Upper lobe of left lung (tissue), 6 donors: ENCODE measurements at regions not wholly inside any gene's neighbourhood (a gene's known extent, or its start where the extent isn't known, plus 50 kb on each side); places are given as distances from the start of the nearest gene placed in this dataset.

Experiments used
- ATAC-seq, 2 donors: fragments of 200-7000 bp; cut with Tn5 transposase; one replicate each; pipeline ENCODE4 v1.9.1; 2022; ENCODE audit warnings: mild to moderate bottlenecking in 2 of 2, moderate library complexity in 2 of 2; ENCODE audit not compliant: low FRiP score in 2 of 2
- DNase-seq, 2 donors: peaks; one replicate each; pipeline ENCODE4 v3.0.0-alpha.2; 2019 to 2020
- H3K27ac ChIP-seq, 4 donors: fragments of 200-600 bp; sonication (generic); one replicate each; pipeline ENCODE4 v1.5.1; 2016 to 2019
- H3K27me3 ChIP-seq, 4 donors: fragments of 200-600 bp; sonication (generic); one replicate each; pipeline ENCODE4 v1.5.1; 2017 to 2019
- H3K36me3 ChIP-seq, 4 donors: fragments of 200-600 bp; sonication (generic); one replicate each; pipeline ENCODE4 v1.5.1; 2016 to 2019
- H3K4me1 ChIP-seq, 4 donors: fragments of 200-600 bp; sonication (generic); one replicate each; pipeline ENCODE4 v1.5.1; 2018 to 2019
- H3K4me3 ChIP-seq, 4 donors: fragments of 200-600 bp; sonication (generic); one replicate each; pipeline ENCODE4 v1.5.1; 2017 to 2019; ENCODE audit warnings: mild to moderate bottlenecking in 2 of 4, moderate library complexity in 1 of 4
- H3K9me3 ChIP-seq, 4 donors: fragments of 200-600 bp; sonication (generic); one replicate each; pipeline ENCODE4 v1.5.1; 2018 to 2019
- EP300 ChIP-seq, 4 donors: sonication (generic); formaldehyde crosslinking; IDR thresholded peaks; one replicate each; pipeline ENCODE4 v1.5.1; 2017; ENCODE audit warnings: antibody characterized with exemption in 4 of 4, control low read depth in 2 of 4
- POLR2A ChIP-seq, 4 donors: fragments of 450-650 bp; IDR thresholded peaks; one replicate each; pipeline ENCODE4 v1.5.1; 2016 to 2017; ENCODE audit warnings: antibody characterized with exemption in 4 of 4, mild to moderate bottlenecking in 2 of 4
- POLR2AphosphoS5 ChIP-seq, 2 donors: sonication (generic); formaldehyde crosslinking; IDR thresholded peaks; one replicate each; pipeline ENCODE4 v1.5.1; 2017; ENCODE audit warnings: antibody characterized with exemption in 2 of 2
- WGBS, 2 donors: methylation state at CpG; one replicate each; pipeline ENCODE4 v1.1.5; 2017 to 2018; 5-methylcytosine and 5-hydroxymethylcytosine counted together
- TF ChIP-seq, protein P1 (sequence below), 6 experiments: fragments of 450-650 bp in 4 of 6; fragments of 200-600 bp in 2 of 6; sonication (generic) in 2 of 6; IDR thresholded peaks; one replicate each; pipeline ENCODE4 v1.5.1; 2016 to 2019; ENCODE audit warnings: antibody characterized with exemption in 6 of 6
- donor health status: DM: no; HTN: no; CAD: no; lungs with moderate emphysema.
- donor health status: DM: no; HTN: yes; CAD: no; lungs with severe emphysema.

DNA sequence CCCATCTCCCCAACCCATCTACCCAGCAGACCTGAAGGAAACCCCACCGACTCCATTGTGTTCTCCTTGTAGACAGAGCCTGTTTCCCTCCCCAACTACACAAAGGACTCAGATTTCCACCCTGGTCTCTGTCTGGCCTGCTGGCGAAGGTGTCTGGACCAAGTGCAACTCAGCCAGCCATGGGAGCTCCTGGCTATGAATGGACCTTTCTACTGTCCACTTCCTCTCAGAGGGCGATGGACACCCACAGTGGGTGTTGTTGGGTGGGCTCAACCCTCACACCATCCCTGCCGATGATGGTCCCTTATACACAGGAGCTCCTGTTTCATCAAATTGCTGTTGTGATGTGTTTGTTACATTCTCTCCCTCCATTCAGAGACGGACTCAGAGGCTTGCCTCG is 112.5 kb upstream of the PHACTR3 start:
- TF ChIP-seq POLR2AphosphoS5 (IDR thresholded peaks at IDR 0.05) (no peak), EP300 (IDR thresholded peaks at IDR 0.05) (no peak), POLR2A (IDR thresholded peaks at IDR 0.05) (no peak)
- TF ChIP-seq, protein P1, sequence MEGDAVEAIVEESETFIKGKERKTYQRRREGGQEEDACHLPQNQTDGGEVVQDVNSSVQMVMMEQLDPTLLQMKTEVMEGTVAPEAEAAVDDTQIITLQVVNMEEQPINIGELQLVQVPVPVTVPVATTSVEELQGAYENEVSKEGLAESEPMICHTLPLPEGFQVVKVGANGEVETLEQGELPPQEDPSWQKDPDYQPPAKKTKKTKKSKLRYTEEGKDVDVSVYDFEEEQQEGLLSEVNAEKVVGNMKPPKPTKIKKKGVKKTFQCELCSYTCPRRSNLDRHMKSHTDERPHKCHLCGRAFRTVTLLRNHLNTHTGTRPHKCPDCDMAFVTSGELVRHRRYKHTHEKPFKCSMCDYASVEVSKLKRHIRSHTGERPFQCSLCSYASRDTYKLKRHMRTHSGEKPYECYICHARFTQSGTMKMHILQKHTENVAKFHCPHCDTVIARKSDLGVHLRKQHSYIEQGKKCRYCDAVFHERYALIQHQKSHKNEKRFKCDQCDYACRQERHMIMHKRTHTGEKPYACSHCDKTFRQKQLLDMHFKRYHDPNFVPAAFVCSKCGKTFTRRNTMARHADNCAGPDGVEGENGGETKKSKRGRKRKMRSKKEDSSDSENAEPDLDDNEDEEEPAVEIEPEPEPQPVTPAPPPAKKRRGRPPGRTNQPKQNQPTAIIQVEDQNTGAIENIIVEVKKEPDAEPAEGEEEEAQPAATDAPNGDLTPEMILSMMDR (IDR thresholded peaks at IDR 0.05) = no peak
- H3K4me1 ChIP-seq = no peaks in the 10 kb centered on the region
- H3K27ac ChIP-seq = no peak overlapping the region
- no peaks in the 10 kb centered on the region for H3K36me3 ChIP-seq
- H3K9me3 ChIP-seq = no peaks in the 10 kb centered on the region
- no peak overlapping the region for H3K4me3 ChIP-seq
- no peak for DNase-seq
- ATAC-seq = no peak
- WGBS, 2 donors = 87 to 90% methylated on average over 6 of the region's 6 CpGs
- H3K27me3 ChIP-seq = peaks cover 0 to 3% (median 0%) of the 10 kb centered on the region in 4 donors

DNA sequence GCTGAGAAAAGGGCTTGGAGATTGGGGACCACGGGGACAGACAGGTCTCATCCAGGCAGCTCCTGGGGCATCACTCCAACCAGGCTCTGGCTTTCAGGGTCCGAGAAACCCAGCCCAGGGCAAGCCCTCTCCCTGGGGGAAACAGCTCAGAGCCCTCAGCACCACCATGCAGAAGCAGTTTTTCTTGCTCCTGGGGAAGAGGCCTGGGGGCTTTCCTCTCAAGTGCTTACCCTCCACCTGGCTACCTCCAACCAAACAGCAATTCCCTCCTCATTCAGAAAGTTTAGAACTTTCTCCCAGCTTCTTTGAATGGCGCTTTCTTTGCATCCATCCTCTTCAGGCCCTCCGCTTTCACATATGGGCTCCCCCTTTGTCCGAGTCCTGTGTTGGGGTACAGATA is 110.4 kb upstream of the PHACTR3 start:
- WGBS, 2 donors = 84 to 85% methylated on average over 5 of the region's 5 CpGs
- H3K4me3 ChIP-seq = no peak overlapping the region
- H3K4me1 ChIP-seq = no peaks in the 10 kb centered on the region
- no peaks in the 10 kb centered on the region for H3K36me3 ChIP-seq
- TF ChIP-seq POLR2A (IDR thresholded peaks at IDR 0.05) (no peak), POLR2AphosphoS5 (IDR thresholded peaks at IDR 0.05) (no peak), EP300 (IDR thresholded peaks at IDR 0.05) (no peak)
- TF ChIP-seq, protein P1 (IDR thresholded peaks at IDR 0.05) = no peak
- ATAC-seq (no peak), DNase-seq (no peak)
- H3K27me3 ChIP-seq = peaks cover 0 to 3% (median 0%) of the 10 kb centered on the region in 4 donors
- H3K27ac ChIP-seq = no peak overlapping the region
- no peaks in the 10 kb centered on the region for H3K9me3 ChIP-seq

DNA sequence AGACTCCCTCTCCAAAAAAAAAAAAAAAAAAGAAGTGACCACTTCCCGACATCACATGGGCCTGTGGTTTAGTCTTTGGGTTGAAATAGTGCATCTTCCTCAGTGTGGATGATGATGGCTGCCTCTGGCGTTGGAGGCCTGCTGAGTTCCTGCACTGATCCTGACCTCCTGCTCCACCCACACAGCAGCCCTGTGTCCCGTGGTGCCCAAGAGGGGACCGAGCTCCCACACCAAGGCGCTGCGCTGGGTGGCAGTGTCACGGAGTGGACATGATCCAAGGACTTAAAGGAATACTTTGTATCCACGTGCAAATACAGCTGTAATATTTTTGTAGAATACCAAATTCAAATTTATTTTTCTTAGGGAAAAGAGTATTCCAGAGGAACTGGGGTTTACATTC is 109.2 kb upstream of the PHACTR3 start:
- Histone ChIP-seq H3K27me3 (peaks cover 0 to 3% (median 0%) of the 10 kb centered on the region in 4 donors), H3K36me3 (no peaks in the 10 kb centered on the region), H3K27ac (no peak overlapping the region), H3K4me1 (no peaks in the 10 kb centered on the region), H3K9me3 (no peaks in the 10 kb centered on the region), H3K4me3 (no peak overlapping the region)
- TF ChIP-seq EP300 (IDR thresholded peaks at IDR 0.05) (no peak), POLR2A (IDR thresholded peaks at IDR 0.05) (no peak), POLR2AphosphoS5 (IDR thresholded peaks at IDR 0.05) (no peak)
- TF ChIP-seq, protein P1 (IDR thresholded peaks at IDR 0.05) = no peak
- DNase-seq (no peak), ATAC-seq (no peak)
- WGBS, 2 donors = 78 to 85% methylated on average over 8 of the region's 8 CpGs

DNA sequence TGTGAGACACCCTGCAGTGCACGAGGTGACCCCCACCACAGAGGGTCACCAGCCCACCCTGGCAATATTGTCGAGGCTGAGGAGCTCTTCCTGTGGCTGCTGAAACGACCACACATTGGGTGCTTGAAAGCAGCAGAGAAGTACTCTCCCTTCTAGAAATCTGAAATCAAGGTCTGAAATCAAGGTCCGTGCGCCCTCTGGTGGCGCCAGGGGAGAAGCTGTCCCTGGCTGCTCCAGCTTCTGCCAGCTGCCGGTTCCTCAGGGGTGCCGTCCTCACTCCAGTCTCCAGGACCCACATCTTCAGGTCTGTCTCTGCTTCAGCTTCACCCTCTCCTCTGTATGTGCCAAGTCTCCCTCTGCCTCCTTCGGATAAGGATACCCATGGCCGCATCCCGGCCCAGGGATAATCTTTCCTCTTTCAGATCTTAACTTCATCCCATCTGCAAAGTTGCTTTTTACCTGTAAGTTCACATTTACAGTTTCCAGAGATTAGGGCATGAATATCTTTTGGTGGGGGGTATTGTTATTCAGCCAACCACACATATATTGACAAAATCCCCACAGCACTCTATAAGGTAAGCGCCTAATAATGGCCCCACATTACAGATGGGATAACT is 108.3 kb upstream of the PHACTR3 start:
- ATAC-seq (peak; percentile 35 to 75), DNase-seq (peak; percentile 56 to 84)
- Histone ChIP-seq H3K4me1 (no peaks in the 10 kb centered on the region), H3K9me3 (no peaks in the 10 kb centered on the region), H3K27me3 (peaks cover 0 to 3% (median 0%) of the 10 kb centered on the region in 4 donors), H3K36me3 (no peaks in the 10 kb centered on the region), H3K4me3 (no peak overlapping the region), H3K27ac (no peak overlapping the region)
- TF ChIP-seq EP300 (IDR thresholded peaks at IDR 0.05) = no peak
- TF ChIP-seq, protein P1 (IDR thresholded peaks at IDR 0.05) = peak; percentile 55 to 82 (median 66)
- TF ChIP-seq POLR2A (IDR thresholded peaks at IDR 0.05) = no peak
- whole genome bisulfite sequencing, 2 donors = 11% methylated on average over 11 to 12 of the region's 12 CpGs

DNA sequence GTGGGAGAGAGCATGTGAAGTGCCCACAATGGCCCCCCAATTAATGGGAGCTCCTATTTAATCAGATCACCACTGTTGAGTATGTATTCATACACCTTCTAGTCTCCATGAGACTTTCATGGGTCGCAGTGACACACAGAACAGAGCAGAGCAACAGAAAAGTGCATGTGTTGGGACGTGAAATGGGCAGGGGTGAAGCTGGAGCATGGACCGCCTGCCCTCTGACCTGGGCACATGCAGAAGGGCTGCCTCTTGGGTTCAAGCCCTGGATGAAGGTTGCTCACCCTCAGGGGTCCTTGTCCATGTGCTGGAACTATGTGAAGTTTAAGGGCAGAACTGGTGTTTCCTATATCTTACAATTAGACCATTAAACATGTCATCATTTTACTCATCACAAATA is 106.0 kb upstream of the PHACTR3 start:
- 82 to 90% methylated on average over 3 of the region's 3 CpGs for WGBS, 2 donors

More for the DNA sequence above, 106.0 kb upstream of the PHACTR3 start:
- Histone ChIP-seq H3K27me3 (peaks cover 0 to 3% (median 0%) of the 10 kb centered on the region in 4 donors), H3K9me3 (no peaks in the 10 kb centered on the region), H3K36me3 (no peaks in the 10 kb centered on the region), H3K27ac (no peak overlapping the region), H3K4me3 (no peak overlapping the region), H3K4me1 (no peaks in the 10 kb centered on the region)
- TF ChIP-seq POLR2AphosphoS5 (IDR thresholded peaks at IDR 0.05) (no peak), POLR2A (IDR thresholded peaks at IDR 0.05) (no peak), EP300 (IDR thresholded peaks at IDR 0.05) (no peak)
- TF ChIP-seq, protein P1 (IDR thresholded peaks at IDR 0.05) = no peak
- DNase-seq = no peak
- ATAC-seq = no peak
